HTR-8/SVneo (cell line): ENCODE measurements at regions not wholly inside any gene's neighbourhood (a gene's known extent, or its start where the extent isn't known, plus 50 kb on each side); places are given as distances from the start of the nearest gene placed in this dataset.
"Not testable (repeated sequence)": the region's sequence is repeated elsewhere in the genome, so short reads cannot be mapped to it uniquely, and the experiment has no call there.

ENCODE experiments used
- DNase-seq: peaks from one replicate; pipeline ENCODE4 v3.0.0; 2011; ENCODE audit warnings: low spot score, mixed read lengths; ENCODE audit not compliant: insufficient read length
- FAIRE-seq: peaks from 2 replicates; lab custom pipeline; 2011; peaks lifted over from hg19 to GRCh38; lab: Jason Lieb, UNC

DNA sequence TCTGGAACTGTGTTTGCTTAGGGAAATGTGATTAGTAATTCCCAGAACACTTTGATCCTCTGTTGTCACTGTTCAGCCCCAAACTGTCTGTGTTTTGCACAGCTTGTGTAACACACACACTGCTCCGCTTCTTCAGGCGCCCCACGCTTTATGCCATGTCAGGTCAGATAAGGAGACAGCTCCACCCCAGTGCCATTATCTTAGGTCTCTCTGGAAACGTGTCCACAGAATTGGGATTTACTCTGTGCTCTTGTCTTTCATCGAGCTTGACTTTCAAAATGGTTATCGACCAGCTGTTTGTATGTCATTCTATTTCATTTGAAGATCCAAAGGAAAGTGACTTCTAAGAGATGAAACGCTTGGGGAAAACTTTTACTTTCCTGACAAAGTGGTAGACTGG, 106.4 kb upstream of the SSTR4 start:
- DNase-seq = no peak
- FAIRE-seq = no peak

DNA sequence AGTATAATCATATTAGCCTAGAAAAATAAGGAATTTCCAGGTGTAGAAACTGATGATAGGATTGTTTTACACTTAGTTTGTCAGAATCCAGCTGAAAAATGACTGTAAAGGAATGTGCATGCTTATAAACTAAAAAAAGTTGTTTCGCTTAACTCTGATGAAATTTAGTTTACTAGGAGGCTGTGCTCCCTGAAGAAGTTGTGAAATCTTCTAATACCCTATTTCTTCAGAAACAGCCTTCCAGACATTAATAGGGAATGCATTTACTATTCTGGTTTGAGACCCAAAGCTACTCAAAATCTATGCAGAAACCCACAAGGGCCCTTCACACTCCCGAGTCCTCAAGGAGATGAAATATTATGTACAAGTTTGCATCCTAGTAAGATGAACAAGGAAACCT, 105.5 kb upstream of the SSTR4 start:
- DNase-seq (no peak), FAIRE-seq (no peak)

DNA sequence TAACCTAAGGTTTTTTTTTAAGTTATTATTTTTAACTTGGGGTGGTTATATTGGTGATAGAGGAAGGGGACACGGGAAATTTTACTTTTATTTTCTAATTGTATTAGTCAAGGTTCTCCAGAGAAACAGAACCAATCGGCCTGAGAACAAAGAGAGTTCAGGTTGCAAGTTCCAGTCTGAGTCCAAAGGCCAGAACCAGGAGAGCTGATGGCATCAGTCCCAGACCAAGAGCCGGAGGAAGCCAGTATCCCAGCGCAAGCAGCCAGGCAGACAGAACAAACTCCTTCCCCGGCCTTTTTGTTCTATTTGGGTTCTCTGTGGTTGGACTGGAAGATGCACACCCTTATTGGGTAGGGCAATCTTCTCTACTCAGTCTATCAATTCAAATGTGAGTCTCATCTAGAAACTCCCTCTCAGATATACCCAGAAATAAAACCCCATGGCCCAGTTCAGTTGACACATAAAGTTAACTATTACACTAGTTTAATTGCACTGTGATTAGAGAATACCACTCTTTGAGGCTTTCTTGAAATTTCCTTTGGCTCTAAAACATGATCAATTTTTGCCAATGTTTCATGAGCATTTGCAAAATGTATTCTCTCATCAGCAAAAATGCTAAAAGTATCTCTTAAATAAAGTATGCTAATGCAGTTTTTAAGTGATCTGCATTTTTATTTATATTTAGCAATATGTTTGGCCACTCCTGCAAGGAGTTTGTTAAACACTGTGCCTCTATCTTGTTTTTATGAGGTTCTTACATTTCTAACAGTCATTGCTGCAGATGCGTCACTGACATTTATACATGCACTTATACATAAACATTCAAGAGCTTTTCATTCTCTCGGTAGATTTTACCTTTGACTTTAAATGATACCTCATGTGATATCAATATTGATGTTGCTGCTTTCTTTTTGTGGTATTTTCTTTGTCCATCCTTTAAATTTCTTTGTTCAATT, 103.2 kb upstream of the SSTR4 start:
- DNase-seq (no peak), FAIRE-seq (no peak)

DNA sequence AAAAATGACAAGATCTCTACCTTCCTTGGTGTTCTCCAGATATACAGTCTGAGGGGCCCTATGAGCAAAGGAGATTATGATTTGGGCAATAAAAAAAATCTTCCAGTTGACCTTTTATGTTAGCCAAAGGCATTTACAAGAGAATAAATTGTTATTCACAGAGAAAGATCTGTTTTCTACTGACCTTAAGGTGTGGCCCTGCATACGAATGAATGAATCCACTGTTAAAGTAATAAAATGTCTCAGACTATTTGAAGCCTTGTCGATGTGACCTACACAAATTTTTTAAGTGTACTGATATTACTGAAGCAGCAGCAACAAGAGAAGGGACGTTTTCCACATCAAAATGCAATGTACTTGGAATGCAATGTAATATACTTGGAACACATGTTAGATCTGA, 95.9 kb upstream of the SSTR4 start:
- FAIRE-seq (no peak), DNase-seq (no peak)

DNA sequence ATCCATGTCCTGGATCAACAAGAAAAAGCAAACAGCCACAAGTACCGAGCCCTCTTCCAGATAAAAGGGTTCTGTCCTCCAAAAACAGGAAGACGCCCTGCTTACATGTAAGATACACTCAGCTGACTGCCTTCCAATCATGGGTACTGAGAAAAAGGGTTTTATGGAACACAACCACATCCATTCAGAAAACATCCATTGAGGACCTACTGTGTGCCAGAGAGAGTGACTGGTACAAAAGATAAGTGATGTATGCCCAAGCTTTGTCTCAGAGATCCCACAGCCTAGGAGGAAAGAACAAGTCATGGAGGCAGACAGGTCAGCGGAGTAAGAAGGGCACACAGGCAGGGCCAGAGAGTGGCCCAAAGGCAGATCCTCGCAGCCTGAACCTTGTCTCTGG, 94.8 kb upstream of the SSTR4 start:
- DNase-seq (no peak), FAIRE-seq (no peak)

DNA sequence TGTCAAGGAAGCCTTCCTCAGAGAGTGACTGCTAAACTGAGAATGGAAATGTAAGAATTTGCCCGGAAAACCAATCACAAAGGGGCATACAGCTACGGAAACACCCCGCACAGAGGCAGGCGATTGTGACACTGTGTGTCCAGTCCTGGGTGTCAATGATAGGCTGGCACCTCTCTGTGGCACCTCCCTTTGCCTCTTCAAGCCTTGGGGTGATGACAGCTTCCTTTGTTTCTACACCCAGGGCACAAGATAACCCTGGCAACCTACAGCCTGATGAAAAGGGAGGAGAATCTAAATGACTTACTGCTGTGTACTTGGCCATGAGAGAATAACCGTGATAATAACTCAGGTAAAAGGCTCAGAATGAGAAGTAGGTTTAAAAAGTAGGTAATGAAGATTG, 93.6 kb upstream of the SSTR4 start:
- DNase-seq (no peak), FAIRE-seq (no peak)

DNA sequence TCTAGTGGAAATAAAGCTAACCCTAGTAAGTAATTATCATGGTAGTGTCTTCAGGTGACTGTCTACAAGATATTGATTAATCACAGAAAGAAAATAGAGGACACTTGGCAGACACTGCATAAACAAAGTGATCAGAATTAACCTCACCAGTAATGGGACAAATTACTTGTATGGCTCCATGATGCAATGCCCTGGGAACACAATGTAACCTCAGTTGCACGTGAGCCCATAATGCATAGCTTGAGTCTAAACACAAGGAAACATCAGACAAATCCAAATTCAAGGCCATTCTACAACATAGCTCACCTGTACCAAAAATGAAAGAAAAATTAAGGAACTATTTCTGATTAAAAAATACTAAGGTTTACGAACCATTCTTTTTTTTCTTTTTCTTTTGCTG, 92.4 kb upstream of the SSTR4 start:
- FAIRE-seq = no peak
- no peak for DNase-seq

DNA sequence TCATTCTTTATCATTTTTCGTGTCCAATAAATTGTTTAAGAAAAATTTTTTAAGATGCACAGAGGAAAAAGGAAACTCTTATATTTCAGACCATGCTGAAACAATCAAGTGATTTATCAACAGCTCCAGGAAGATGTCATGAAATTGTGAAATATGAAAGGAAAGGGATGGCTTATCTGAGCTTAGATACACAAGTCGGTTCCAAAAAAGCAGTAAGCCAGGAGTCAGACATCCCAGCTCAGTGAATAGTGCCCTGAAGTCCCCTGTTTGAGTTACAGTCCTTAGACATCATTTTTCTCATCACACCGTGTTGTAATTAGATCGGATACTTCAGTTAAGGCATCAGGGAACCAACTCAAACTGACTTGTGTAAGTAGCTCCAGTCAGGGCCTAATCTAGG, 91.0 kb upstream of the SSTR4 start:
- FAIRE-seq (no peak), DNase-seq (no peak)

DNA sequence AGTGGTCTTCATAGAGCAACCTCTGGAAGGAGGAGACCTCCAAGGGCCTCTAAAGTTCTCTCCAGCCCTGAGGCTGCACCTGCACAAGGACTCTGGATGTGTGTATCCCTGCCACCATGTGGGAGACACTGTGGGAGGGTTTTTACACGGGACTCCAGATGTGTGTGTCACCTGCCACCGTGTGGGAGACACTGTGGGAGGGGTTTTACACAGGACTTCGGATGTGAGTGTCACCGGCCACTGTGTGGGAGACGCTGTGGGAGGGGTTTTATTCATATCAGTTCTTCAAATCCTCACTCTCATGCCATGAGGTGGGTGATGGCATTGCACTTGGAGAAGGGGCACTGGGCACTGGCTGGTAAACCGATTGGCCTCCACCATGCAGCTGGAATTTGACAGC, 90.2 kb upstream of the SSTR4 start:
- FAIRE-seq = no peak

DNA sequence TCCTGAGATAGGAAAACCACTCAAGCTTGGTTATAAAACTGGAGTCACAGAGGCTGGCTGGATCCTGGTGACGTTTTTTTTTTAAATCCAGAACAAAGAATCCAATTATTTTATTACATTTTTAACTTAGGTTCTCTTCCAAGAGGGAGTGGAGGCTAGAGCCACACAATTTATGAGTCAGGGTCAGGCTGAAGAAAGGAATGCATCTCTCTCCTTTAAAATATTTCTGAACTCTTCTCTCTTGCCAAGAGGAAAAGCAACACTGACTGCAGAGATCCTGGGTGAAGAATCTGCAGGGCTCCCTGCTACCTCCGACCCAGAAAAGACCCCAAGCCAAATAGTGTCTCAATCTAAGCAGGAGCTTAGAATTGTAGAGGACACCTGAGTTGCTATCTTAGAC, 88.5 kb upstream of the SSTR4 start:
- no peak for DNase-seq

More for the DNA sequence above, 90.2 kb upstream of the SSTR4 start:
- no peak for DNase-seq

DNA sequence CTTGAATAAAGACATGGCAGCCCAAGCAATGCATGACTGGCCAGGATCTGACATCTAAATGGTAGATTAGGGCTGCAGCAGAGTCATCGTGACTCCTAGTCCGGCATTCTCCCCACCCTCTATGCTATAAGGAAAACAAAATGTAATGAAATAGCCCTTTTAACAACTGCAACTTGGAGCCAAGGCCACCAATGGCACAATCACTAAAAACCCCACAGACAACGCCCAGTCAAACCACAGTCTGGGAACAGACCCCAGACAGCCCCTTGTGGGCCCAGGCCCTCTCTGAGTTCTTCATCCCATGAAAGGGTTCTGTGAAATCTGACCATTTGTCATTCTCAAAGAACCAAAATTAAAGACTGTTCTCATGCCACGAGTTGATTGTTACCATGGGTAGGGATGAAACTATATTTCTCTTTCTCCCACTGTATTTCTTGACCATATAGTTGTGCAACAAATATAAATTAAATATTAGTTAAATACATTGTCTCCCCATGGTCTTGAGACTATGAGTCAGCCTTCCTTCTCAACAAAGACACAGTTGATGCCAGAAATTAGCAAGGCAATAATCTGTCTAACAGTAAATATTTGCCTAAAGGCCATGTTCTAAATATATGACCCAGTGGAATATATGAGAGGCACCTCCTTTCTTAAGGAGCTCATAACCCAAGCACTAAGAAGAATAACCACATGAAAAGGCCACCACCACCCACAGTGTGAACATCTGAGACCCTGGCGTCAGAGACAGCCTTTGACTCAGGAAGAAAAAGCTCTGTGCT, 85.6 kb upstream of the SSTR4 start:
- FAIRE-seq = no peak

More for the DNA sequence above, 88.5 kb upstream of the SSTR4 start:
- no peak for FAIRE-seq

DNA sequence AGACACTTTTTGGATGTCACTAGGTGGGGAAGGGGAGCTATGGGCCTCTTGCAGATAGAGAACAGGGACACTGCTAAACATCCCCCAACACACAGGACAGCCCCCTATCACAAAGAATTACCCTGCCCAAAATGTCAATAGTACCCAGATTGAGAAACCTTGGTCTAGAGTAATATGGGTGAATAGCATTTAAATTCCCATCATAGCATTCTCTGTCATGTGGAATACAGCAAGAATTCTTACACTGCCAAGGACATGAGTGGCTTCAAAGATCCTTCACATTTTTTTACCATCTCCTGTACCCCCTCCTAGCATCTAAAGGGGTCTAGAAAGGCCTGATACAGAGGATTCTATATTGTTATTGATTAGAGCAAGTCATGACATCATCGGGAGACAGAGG, 83.1 kb upstream of the SSTR4 start:
- FAIRE-seq (no peak), DNase-seq (no peak)

More for the DNA sequence above, 85.6 kb upstream of the SSTR4 start:
- DNase-seq = no peak

DNA sequence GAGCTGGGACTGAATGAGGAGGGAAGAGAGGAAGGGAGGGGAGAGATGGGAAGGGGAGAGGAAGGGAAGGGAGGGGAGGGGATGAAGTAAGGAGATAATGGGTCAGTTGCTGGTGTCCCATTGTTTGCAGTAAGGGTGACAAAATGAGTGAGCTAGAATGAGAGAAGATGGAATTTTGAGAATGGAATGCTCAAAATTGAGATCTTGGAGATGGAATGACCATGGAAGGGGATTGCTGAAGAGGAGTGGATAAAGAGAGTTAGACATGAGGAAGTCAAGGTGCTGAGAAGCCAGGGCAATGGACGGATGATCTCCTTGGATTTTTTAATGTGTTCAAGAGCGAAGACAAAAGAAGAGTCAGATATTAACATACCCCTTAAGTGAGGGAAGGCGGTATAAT, 80.5 kb upstream of the SSTR4 start:
- FAIRE-seq (no peak), DNase-seq (no peak)

DNA sequence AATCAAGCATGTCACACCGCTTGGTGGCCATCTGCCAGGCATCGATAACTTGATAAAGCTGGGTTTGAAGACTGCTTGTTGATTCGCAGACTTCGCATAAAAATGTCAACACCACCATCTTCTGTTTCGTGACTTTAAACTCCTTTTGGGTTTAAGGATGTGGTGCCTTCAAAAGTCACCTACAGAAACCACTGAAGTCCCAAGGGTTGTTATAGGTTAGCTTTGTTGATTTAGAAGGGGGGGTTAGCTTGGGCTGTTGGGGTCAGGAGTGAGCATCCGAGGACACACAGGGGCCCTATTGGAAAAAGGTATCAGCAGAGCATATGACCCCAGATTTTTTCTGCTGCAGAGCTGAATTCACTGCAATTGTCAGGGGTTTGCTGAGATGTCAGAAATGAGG, 76.7 kb upstream of the SSTR4 start:
- no peak for DNase-seq
- FAIRE-seq = no peak

DNA sequence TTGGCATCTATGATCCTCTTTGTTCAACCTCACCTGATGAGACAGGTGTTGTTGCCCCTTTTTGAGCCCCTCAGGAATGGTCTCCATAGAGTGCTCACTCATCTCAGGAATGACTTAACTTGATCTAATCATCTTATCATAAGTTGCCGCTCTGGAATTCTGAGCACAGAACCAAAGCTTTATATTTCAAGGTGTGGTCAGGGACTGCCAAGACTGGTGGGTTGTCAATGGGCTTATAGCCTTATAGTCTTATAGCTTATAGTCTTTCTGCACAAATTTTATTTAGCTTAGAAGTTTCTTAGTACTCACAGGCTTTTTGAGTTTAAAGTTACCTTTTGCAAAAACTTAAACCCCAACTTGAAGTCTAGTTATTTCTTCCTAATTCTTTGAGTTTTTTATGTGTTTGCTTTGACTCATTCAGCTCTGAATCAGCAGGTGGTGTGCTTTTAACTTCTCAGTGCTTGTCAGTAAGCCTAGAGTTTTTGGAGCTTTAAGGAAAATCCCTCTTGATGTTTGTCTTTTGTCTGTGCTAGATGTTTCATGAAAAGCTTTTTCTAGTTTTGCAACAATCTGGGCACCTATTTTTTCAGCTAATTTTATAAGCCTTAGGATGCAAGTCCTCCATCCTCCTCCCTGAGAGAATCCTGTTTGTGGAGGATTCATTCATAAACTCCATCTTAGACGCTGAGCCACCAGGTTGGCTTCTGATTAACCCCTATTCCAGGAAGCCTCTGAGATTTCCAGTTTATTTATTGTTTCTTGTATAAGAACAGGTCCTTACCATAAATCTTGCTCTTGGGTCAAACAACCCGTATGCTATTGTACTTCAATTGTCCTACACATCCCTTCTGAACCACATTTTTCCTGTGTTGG, 72.3 kb upstream of the SSTR4 start:
- FAIRE-seq (no peak), DNase-seq (no peak)

DNA sequence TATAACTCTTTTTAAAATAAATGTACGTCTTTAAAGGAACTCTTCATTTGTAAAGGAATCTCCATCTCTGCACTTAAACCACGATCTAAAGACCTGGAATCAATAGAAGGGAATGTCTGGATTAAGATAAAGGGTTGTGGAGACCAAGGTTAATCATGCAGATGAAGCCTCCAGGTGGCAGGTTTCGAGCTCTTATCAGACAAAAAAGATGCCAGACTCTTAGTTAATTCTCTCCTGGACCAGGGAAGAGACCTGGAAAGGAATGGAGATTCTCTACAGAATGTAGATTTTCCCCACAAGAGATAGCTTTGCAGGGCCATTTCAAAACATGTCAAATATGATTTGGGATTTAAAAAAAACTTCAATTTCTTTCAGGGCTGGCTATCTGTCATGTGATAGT, 71.5 kb upstream of the SSTR4 start:
- DNase-seq = no peak

DNA sequence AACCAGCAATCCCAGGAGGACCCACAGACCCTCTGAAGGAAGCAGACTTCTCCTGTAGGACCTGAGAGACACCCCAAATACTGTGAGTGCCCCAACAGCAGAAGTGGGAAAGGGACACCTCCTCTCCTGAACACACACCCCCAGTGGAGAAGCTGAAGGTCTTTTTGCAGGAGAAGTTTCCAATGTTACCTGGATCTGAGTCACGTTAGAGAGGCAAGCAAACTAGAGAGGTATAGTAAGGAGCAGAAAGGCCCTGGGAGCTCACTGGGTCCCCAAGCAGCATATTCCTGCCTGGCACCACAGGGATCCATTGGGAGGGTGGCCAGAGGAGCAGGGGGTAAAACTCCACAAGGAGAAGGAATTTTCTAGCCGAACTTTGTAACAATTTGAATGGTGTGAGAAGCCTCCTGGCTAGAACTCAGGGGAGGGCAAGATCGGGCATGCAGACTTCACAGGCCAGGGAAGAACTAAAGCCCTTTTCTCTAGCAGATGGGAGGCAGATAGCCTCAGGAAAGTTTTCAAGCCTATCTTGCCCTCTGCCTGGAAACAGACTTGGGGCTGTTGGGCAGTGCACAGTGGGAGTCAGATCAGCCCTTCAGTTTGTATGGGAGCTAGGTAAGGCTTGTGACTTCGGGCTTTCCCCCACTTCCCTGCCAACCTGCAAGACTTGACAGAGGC, 68.2 kb upstream of the SSTR4 start:
- DNase-seq (no peak), FAIRE-seq (no peak)

More for the DNA sequence above, 71.5 kb upstream of the SSTR4 start:
- no peak for FAIRE-seq

DNA sequence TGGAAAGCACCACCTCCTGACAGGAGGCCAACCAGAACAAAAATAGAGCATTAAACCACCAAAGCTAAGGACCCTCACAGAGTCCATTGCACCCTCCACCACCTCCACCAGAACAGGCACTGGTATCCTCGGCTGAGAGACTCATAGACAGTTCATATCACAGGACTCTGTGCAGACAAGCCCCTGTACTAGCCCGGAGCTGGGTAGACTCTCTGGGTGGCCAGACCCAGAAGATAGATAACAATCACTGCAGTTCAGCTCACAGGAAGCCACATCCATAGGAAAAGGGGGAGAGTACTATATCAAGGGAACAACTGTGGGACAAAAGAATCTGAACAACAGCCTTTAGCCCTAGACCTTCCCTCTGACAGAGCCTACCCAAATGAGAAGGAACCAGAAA, 67.4 kb upstream of the SSTR4 start:
- not testable (repeated sequence) for FAIRE-seq, DNase-seq

DNA sequence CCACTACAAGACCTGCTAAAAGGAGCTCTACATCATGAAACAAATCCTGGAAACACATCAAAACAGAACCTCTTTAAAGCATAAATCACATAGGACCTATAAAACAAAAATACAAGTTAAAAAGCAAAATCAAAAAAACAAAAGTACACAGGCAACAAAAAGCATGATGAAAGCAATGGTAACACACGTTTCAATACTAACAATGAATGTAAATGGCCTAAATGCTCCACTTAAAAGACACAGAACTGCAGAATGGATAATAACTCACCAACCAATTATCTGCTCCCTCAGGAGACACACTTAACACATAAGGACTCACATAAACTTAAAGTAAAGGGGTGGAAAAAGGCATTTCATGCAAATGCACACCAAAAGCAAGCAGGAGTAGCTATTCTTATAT, 66.1 kb upstream of the SSTR4 start:
- not testable (repeated sequence) for FAIRE-seq, DNase-seq

DNA sequence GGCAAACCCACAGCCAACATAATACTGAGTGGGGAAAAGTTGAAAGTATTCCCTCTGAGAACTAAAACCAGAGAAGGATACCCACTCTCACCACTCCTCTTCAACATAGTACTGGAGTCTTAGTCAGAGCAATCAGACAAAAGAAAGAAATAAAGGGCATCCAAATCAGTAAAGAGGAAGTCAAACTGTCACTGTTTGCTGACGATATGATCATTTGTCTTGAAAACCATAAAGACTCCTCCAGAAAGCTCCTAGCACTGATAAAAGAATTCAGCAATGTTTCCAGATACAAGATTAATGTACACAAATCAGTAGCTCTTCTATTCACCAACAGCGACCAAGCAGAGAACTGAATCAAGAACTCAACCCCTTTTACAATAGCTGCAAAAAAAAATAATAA, 64.0 kb upstream of the SSTR4 start:
- not testable (repeated sequence) for DNase-seq, FAIRE-seq
